ENCODE measurements at regions not wholly inside any gene's neighbourhood (a gene's known extent, or its start where the extent isn't known, plus 50 kb on each side); places are given as distances from the start of the nearest gene placed in this dataset.

DNA sequence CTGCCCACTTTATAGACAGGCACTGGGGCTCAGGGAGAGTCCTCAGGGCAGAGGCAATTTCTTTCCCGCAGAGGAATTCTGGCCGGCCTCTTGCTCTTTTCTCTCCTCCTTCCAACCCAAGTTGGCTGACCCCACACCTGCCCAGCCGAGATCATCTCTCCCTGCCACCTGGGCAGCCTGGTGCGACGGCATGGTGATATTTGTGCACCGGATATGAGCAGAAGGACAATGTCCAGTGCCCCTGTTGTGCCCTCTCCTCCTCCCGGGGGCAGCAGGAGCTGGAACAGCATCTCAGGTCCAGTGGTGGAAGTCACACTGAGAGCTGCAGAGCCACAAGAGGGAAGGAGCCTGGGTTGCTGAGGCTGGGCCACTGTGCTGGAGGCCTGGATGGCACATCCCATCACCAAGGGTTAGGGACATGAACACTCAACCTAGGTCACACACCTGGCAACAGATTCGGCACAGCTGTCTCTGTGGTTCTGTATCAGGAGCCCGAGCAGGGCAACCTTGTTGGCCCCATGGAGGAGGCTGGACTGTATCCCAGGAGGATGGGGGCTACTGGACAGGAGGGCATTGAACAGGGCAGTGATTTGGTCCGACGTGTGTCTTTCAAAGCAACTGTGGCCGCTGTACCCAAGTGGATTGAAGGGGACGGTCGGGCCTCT, 57.7 kb upstream of the DIO3 start:
- Mint-ChIP-seq H3K36me3 (ENCODE audit: low read depth) (no peaks in the 10 kb centered on the region), H3K4me3 (no peak overlapping the region), H3K4me1 (ENCODE audit: low read depth) (no peaks in the 10 kb centered on the region), H3K27me3 (peaks cover 5% of the 10 kb centered on the region), H3K9me3 (no peaks in the 10 kb centered on the region), H3K27ac (no peak overlapping the region)

DNA sequence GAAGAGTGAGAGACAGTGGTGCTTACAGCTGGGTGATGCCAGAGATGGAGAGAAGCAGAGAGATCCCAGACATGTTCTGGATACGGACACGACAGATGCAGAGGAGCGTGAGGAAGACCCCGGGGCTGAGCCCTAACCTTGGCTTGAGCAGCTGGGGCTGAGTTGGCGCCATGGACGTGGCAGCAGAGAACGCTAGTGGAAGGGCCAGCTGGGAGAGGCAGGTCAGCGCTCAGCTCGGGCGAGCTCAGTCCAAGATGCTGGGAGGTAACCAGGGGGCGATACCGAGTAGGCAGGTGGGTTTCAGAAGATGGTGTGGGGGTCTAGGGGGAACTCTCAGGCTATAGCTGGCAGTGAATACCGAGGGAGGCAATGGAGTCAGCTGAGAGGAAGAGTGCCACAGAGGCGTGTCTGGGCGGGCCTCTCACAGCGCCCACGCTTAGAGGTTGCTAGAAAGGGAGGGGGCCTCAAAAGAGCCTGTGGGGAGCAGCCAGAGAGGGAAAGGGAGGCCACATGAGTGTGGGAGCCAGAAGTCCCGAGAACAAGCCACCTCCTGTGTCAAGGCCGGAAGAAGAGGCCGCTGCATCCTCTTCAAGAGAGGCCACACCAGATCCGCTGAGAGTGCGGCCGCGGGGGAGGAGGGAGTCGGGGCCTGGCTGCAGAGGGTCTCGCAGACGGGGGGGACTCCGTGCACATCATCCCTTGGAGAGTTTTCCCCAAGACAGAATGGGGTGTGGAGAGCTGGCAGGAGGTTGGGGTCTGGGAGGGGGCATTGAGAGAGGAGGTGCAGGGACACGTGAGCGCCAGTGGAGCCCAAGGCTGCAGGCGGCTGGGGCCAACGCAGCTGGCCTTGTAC, 57.0 kb upstream of the DIO3 start:
- Mint-ChIP-seq H3K9me3 (no peaks in the 10 kb centered on the region), H3K4me1 (ENCODE audit: low read depth) (no peaks in the 10 kb centered on the region), H3K4me3 (no peak overlapping the region), H3K27me3 (peaks cover 5% of the 10 kb centered on the region), H3K27ac (no peak overlapping the region), H3K36me3 (ENCODE audit: low read depth) (no peaks in the 10 kb centered on the region)

DNA sequence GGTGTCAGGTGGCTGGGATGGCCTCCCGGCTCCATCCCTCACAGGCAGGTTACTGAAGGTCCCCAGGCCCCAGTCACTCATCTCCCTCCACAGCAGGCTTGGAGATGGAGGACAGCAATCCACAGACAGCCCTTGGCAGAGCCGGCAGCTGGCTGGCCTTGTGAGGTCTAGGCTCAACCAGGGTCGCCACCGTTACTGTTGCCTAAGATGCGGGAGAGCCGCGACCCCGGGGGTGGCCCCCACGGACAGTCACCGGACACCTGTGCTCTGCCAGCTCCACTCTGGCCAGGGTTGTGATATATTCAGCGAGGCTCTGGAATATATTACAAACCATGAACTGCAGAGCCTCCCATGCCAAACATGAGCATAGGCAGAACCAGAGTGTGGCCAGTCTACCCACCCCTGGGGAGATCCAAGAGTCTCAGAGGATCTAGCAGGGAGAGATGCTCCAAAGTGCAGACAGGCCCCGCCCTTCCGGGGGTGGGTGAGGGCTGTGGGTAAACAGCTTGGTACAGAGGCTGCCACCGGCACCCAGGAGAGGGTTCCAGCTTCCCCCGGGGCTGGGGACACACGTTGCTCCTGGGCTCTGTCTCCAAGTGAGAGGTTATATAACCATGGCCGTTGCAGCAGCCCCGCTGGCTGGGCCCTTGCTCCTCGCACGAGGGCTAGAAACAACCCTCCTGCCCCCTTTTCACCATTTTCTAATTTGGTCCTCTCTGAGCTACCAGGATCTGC, 55.9 kb upstream of the DIO3 start:
- no peak overlapping the region for H3K4me3 Mint-ChIP-seq
- H3K27ac Mint-ChIP-seq = no peak overlapping the region
- no peaks in the 10 kb centered on the region for H3K4me1 Mint-ChIP-seq (ENCODE audit: low read depth)
- no peaks in the 10 kb centered on the region for H3K36me3 Mint-ChIP-seq (ENCODE audit: low read depth)
- H3K27me3 Mint-ChIP-seq = no peaks in the 10 kb centered on the region
- no peaks in the 10 kb centered on the region for H3K9me3 Mint-ChIP-seq

DNA sequence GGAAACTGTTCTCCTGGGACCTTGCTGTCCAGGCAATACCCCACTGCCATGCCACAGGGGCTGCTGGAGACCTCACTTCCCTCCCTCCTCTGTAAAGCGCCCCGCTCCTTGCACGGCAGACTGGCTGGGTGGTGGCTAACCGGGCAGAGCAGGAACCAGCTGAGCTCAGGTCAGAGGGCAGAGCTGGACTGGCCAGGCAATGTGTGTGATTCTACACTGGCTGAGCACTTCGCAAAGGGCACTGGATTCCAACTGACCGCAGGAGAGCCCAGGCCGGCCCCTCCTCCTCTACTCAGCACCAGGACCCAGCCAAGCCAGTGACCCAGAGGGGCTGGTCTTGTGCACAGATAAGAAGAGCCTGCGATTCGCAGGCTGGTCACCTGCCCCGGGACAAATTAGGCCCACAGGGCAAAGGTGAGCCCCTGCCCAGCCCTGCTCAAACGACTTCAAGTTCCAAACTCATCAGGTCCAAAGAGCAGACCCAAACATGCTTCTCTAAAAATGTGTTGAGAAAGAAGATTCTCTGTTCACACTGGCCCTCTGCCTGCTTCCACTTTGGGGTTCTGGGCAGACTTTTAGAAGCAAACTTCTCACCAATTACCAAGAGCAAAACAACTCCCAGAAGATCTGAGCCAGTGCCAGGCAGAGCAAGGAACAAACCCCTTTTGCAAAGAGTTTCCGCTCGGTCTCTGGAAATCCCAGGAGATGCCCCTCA, 54.9 kb upstream of the DIO3 start:
- no peak overlapping the region for H3K4me3 Mint-ChIP-seq
- no peak overlapping the region for H3K27ac Mint-ChIP-seq

DNA sequence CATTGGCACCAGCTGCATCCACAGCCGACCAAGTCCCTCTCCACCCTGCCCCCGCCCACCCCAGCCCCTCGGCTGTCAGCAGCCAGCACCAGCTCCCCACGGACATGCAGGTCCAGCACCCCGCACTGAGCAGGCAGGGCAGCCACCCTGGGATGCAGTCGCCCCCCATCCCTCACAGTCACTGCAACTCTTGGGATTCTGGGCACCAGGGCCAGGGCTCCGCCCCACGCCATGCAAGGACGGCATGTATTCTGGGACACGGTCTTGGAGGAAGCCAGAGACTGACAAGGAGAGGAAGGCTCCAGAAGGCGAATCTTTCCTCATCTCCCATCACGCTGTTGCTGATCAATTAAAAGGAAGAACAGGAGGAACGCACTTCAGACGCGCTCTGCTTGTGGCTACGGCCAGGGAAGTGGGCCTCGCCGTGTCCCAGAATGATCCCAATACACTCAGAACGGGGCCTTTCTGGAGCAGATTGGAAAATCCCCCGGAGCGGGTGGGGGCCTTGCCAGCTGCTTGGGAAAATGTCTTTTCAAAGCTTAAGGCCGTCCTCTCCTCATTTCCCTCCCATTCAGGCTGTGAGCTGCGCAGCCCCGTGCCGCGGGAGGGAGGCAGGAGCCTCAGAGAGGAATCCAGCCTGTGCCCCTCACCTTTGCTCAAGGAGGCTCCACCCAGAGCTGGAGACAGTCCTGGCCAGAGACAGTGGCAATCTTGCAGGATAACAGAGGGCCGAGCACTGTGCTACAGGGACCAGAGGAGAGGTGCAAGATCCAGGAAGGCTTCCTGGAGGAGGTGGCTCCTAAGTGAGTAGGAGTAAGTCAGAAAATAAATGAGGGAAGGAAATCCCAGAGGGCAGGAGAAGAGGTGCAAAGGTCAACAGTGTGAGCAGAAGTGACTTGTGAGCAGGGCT, 54.1 kb upstream of the DIO3 start:
- no peaks in the 10 kb centered on the region for H3K9me3 Mint-ChIP-seq
- H3K27me3 Mint-ChIP-seq = no peaks in the 10 kb centered on the region
- no peaks in the 10 kb centered on the region for H3K36me3 Mint-ChIP-seq (ENCODE audit: low read depth)
- no peak overlapping the region for H3K27ac Mint-ChIP-seq
- H3K4me3 Mint-ChIP-seq = no peak overlapping the region
- H3K4me1 Mint-ChIP-seq (ENCODE audit: low read depth) = no peaks in the 10 kb centered on the region

More for the DNA sequence above, 54.9 kb upstream of the DIO3 start:
- Mint-ChIP-seq H3K4me1 (ENCODE audit: low read depth) (no peaks in the 10 kb centered on the region), H3K27me3 (no peaks in the 10 kb centered on the region), H3K36me3 (ENCODE audit: low read depth) (no peaks in the 10 kb centered on the region), H3K9me3 (no peaks in the 10 kb centered on the region)

DNA sequence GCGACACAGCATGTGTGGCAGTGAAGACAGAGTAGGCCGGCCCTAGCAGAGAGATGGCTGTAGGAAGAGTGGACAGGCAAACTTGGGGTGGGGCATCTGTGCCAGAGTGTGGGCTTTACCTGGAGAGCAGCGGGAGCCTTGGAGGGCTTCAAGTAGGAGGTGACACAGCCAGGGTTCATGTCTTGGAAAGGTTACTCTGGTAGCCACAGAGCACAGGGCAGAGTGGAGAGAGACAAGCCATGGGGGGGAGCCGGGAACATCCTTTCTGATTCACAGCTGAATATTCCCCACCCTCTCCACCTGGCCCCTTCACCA, 53.5 kb upstream of the DIO3 start:
- H3K36me3 Mint-ChIP-seq (ENCODE audit: low read depth) = no peaks in the 10 kb centered on the region
- no peak overlapping the region for H3K27ac Mint-ChIP-seq

DNA sequence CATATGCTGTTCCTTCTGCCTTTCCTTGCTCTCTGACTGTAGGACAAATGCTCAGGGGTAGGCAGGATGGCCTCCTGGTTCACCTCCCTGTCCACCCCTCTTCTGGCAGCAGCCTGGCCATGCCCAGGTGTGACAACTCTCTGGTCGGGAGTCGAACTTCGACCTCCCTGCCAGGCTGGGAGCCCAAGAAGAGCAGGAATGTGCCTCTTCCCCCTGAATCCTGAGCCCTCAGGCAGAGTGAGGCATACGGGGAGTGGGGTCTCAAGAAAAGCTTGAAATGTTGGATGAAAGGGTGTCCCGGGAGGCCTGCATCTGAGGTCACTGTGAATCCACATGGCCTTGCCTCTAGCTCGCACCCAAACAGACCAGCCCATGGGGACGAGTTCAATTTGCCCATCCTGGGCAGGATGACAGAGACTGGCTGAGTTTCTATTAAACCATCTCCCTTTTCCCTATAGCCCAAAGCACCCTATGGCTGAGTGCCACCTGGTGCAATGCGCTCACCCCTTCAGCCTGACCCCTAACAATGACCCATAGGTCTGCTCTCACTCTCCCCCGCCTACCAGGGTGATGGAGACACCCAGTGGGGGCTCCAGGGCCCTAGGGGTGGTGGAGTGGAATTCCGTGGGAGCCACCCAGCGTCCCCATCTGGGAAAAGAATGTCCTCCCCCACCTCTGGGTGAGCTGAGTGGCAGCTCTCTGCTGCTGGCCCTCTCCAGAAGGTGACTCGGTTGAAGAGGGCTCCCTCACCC, 52.9 kb upstream of the DIO3 start:
- no peaks in the 10 kb centered on the region for H3K27me3 Mint-ChIP-seq
- no peaks in the 10 kb centered on the region for H3K9me3 Mint-ChIP-seq
- H3K4me1 Mint-ChIP-seq (ENCODE audit: low read depth) = no peaks in the 10 kb centered on the region
- no peaks in the 10 kb centered on the region for H3K36me3 Mint-ChIP-seq (ENCODE audit: low read depth)
- H3K4me3 Mint-ChIP-seq = no peak overlapping the region
- H3K27ac Mint-ChIP-seq = no peak overlapping the region

More for the DNA sequence above, 53.5 kb upstream of the DIO3 start:
- Mint-ChIP-seq H3K4me1 (ENCODE audit: low read depth) (no peaks in the 10 kb centered on the region), H3K4me3 (no peak overlapping the region), H3K9me3 (no peaks in the 10 kb centered on the region), H3K27me3 (no peaks in the 10 kb centered on the region)

DNA sequence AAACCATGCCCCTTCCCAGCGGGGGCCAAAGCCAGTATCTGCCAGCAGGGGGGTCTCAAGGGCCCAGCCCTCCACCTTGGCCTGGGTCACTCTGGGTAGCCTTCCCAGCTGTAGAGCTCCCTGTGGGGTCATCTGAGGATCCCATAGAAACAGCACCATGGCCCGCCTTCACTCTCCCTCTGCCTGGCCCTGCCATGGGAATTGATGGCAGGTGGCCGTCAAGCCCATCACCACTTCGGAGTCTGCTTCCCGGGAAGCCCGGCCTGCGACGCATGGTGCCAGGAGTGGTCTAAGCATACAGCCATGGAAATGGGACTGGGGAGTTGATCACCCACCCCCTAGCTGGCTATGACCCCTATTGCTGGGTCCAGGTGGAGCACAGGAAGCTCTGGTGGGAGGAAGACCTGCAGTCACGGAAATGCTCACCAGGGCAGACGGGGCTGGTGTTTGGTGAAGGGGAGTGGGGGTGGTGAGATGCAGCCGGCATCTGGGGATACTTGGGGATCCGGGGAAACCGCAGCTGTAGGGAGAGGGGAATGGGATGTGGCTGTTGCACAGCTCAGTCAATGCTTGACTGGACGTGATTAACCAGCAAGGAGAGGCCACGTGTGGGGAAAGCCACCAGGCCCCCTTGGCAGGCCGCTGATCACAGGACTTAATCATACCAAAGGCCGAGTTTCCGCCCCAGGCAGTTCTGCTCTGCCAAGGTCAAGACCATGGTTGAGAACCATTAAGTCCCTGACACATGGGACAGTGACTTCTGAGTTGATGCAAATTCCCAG, 52.2 kb upstream of the DIO3 start:
- Mint-ChIP-seq H3K27me3 (no peaks in the 10 kb centered on the region), H3K4me3 (no peak overlapping the region), H3K27ac (no peak overlapping the region), H3K9me3 (no peaks in the 10 kb centered on the region), H3K4me1 (ENCODE audit: low read depth) (no peaks in the 10 kb centered on the region), H3K36me3 (ENCODE audit: low read depth) (no peaks in the 10 kb centered on the region)

DNA sequence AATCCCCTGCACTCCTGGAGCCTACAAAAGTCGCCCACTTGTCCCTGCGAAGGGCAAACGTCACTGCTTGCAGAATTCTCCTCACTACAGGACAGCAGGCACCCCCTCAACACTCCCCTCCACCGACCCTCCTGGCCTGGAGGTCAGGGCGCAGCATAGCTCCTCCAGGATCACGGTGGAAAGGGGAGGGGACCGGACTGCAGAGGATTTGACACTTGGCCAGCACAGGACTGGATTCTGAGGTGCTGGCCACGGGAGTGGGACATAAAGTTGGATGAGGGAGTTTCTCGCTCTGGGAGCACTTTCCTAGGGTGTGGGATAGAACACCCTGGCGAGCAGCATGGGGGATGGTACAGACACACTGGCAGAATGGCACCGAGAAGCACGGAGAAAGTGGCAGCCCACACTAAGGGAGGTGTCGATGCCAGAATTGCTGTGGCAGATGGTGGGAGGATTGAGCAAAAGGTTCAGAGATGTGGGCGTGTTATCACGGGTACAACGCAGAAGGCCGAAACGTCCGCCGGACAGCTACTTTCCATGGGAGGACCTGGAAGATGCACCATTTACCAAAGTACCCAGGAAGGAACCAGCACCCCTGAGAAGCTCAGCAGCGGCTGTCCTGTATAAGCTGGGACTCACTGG, 51.4 kb upstream of the DIO3 start:
- Mint-ChIP-seq H3K9me3 (no peaks in the 10 kb centered on the region), H3K27me3 (no peaks in the 10 kb centered on the region), H3K27ac (no peak overlapping the region), H3K4me3 (no peak overlapping the region), H3K4me1 (ENCODE audit: low read depth) (no peaks in the 10 kb centered on the region), H3K36me3 (ENCODE audit: low read depth) (no peaks in the 10 kb centered on the region)

DNA sequence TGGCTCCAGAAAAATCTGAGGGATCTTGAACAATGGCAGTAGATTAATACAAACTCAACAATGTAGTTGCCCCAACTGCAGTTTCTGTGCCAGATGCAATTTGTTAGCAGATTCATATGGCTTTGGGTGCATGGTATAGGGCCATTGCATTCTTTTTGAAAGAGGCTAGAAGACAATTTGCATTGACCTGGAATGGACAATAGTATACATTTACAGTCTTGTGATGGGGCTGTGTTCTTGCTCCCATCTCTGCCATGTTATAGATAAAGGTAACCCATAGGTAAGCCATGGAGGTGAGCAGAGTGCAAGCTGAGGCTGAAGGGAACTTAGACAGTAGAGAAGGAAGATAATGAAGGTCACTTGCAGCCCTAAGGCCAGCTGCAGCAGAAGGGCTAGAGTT, 50.1 kb upstream of the DIO3 start:
- Mint-ChIP-seq H3K4me3 (no peak overlapping the region), H3K27me3 (no peaks in the 10 kb centered on the region), H3K36me3 (ENCODE audit: low read depth) (no peaks in the 10 kb centered on the region), H3K4me1 (ENCODE audit: low read depth) (no peaks in the 10 kb centered on the region), H3K9me3 (no peaks in the 10 kb centered on the region), H3K27ac (no peak overlapping the region)

Data from stimulated activated naive CD8-positive, alpha-beta T cell treated with anti-CD3 and anti-CD28 coated beads, Interleukin-15, Interleukin-2, amounts not matched to agents 100 ng/mL and 50 ng/mL, for 24 hours (primary cell).